ENCODE measurements at regions not wholly inside any gene's neighbourhood (a gene's known extent, or its start where the extent isn't known, plus 50 kb on each side); places are given as distances from the start of the nearest gene placed in this dataset.
A peak's percentile ranks its signal among the peaks of the same experiment; 100 is the strongest.

GRCh38 chr2:195534971-195535370 is 122.1 kb upstream of the SLC39A10 start:
- Histone ChIP-seq H3K4me1 (peaks cover 4 to 7% of the 10 kb centered on the region in 2 donors), H3K4me3 (no peak overlapping the region), H3K9me3 (no peaks in the 10 kb centered on the region), H3K36me3 (no peaks in the 10 kb centered on the region), H3K27ac (no peak overlapping the region), H3K27me3 (no peaks in the 10 kb centered on the region)
- TF ChIP-seq POLR2A (IDR thresholded peaks at IDR 0.05): no peak
- TF ChIP-seq CTCF (IDR thresholded peaks at IDR 0.05 in 4 of 5, conservative IDR thresholded peaks at IDR 0.05 in 1 of 5): no peak
- intact Hi-C loops (cut with DNase I; ENCODE audit: low total_unique reads) (no loop called here), in situ Hi-C loops (cut with MboI; ENCODE audit: low sequenced_read_pairs in 4 of 4) (no loop called here)
- no peak for ATAC-seq
- no peak for DNase-seq

GRCh38 chr2:195533771-195534642 is 123.0 kb upstream of the SLC39A10 start:
- H3K27ac ChIP-seq: no peak overlapping the region
- in situ Hi-C loops (cut with MboI; ENCODE audit: low sequenced_read_pairs in 4 of 4): no loop called here
- no peaks in the 10 kb centered on the region for H3K27me3 ChIP-seq
- no peaks in the 10 kb centered on the region for H3K9me3 ChIP-seq
- intact Hi-C loops (cut with DNase I; ENCODE audit: low total_unique reads): no loop called here
- DNase-seq: peak in 1 of 2 donors; percentile 34
- TF ChIP-seq CTCF (IDR thresholded peaks at IDR 0.05 in 4 of 5, conservative IDR thresholded peaks at IDR 0.05 in 1 of 5): no peak
- no peak for TF ChIP-seq POLR2A (IDR thresholded peaks at IDR 0.05)
- ATAC-seq: peak; percentile 54 to 68
- no peak overlapping the region for H3K4me3 ChIP-seq
- no peaks in the 10 kb centered on the region for H3K36me3 ChIP-seq
- H3K4me1 ChIP-seq: peaks cover 4 to 7% of the 10 kb centered on the region in 2 donors

GRCh38 chr2:195532628-195533271 is 124.3 kb upstream of the SLC39A10 start:
- Histone ChIP-seq H3K27ac (no peak overlapping the region), H3K27me3 (no peaks in the 10 kb centered on the region), H3K9me3 (no peaks in the 10 kb centered on the region), H3K4me1 (peaks cover 4 to 7% of the 10 kb centered on the region in 2 donors), H3K36me3 (no peaks in the 10 kb centered on the region), H3K4me3 (no peak overlapping the region)
- ATAC-seq (no peak), DNase-seq (no peak)
- in situ Hi-C loops (cut with MboI; ENCODE audit: low sequenced_read_pairs in 4 of 4) (no loop called here), intact Hi-C loops (cut with DNase I; ENCODE audit: low total_unique reads) (no loop called here)
- TF ChIP-seq CTCF (IDR thresholded peaks at IDR 0.05 in 4 of 5, conservative IDR thresholded peaks at IDR 0.05 in 1 of 5): no peak
- no peak for TF ChIP-seq POLR2A (IDR thresholded peaks at IDR 0.05)

- Histone ChIP-seq H3K36me3 (no peaks in the 10 kb centered on the region), H3K4me3 (no peak overlapping the region), H3K27me3 (no peaks in the 10 kb centered on the region), H3K27ac (no peak overlapping the region), H3K4me1 (peaks cover 4 to 7% of the 10 kb centered on the region in 2 donors), H3K9me3 (no peaks in the 10 kb centered on the region)
- DNase-seq (no peak), ATAC-seq (no peak)
- intact Hi-C loops (cut with DNase I; ENCODE audit: low total_unique reads) (no loop called here), in situ Hi-C loops (cut with MboI; ENCODE audit: low sequenced_read_pairs in 4 of 4) (no loop called here)
- TF ChIP-seq CTCF (IDR thresholded peaks at IDR 0.05 in 4 of 5, conservative IDR thresholded peaks at IDR 0.05 in 1 of 5): no peak
- no peak for TF ChIP-seq POLR2A (IDR thresholded peaks at IDR 0.05)
Observed at GRCh38 chr2:195532255-195532627, 124.8 kb upstream of the SLC39A10 start.
